ENCODE measurements at regions not wholly inside any gene's neighbourhood (a gene's known extent, or its start where the extent isn't known, plus 50 kb on each side); places are given as distances from the start of the nearest gene placed in this dataset.
A peak's percentile ranks its signal among the peaks of the same experiment; 100 is the strongest.

DNA sequence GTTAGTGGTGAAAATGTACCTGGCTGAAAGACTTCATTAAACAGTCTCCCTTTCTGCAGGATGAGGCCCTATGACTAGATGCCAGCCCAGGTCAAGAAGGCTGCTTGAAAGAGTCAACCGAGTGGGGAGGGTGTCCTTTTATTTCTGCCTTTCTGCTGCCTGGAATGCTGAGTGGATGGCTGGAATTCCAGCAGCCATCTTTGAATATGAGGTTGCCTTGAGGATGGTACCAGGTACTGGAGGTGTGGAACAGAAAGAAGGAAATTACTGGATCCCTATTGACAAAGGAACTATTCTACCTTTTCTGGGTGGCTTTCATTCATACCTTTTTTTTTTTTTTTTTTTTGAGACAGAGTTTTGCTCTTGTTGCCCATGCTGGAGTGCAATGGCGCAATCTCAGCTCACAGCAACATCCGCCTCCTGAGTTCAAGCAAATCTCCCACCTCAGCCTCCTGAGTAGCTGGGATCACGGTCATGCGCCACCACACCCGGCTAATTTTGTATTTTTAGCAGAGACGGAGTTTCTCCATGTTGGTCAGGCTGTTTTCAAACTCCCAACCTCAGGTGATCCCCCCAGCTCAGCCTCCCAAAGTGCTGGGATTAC lies 89.5 kb upstream of the SLC22A11 start:
- peaks cover 2 to 7% (median 5%) of the 10 kb centered on the region in 4 donors for H3K4me1 Mint-ChIP-seq
- H3K36me3 Mint-ChIP-seq: peaks cover 0 to 5% (median 5%) of the 10 kb centered on the region in 3 donors
- peaks cover 0 to 6% (median 0%) of the 10 kb centered on the region in 9 donors for H3K9me3 Mint-ChIP-seq
- peaks cover 0 to 3% (median 3%) of the 10 kb centered on the region in 5 donors for H3K27me3 Mint-ChIP-seq
- no peak for ATAC-seq
- H3K27ac Mint-ChIP-seq: no peak overlapping the region
- no peak for DNase-seq
- POLR2A ChIA-PET: no interaction called here
- H3K4me3 Mint-ChIP-seq: no peak overlapping the region

- DNase-seq: no peak
- Mint-ChIP-seq H3K27me3 (peaks cover 0 to 8% (median 5%) of the 10 kb centered on the region in 5 donors), H3K4me3 (no peak overlapping the region), H3K27ac (peak overlapping the region in 2 of 10 donors; percentile 47 to 71), H3K36me3 (peaks cover 0 to 5% (median 3%) of the 10 kb centered on the region in 3 donors), H3K4me1 (peaks cover 2 to 7% (median 5%) of the 10 kb centered on the region in 4 donors), H3K9me3 (peaks cover 0 to 6% (median 0%) of the 10 kb centered on the region in 9 donors)
- ATAC-seq: peak in 1 of 2 donors; percentile 53
- POLR2A ChIA-PET: no interaction called here
Measured at GRCh38 chr11:64469288-64469687, 86.5 kb upstream of the SLC22A11 start.

- POLR2A ChIA-PET: no interaction called here
- H3K27me3 Mint-ChIP-seq: peaks cover 4 to 35% (median 19%) of the 10 kb centered on the region in 5 donors
- H3K27ac Mint-ChIP-seq: peak overlapping the region in 1 of 10 donors; percentile 24
- DNase-seq (no peak), ATAC-seq (no peak)
- H3K9me3 Mint-ChIP-seq: peaks cover 0 to 6% (median 0%) of the 10 kb centered on the region in 9 donors
- H3K4me1 Mint-ChIP-seq: peaks cover 4 to 7% (median 5%) of the 10 kb centered on the region in 4 donors
- no peak overlapping the region for H3K4me3 Mint-ChIP-seq
- H3K36me3 Mint-ChIP-seq: peaks cover 0 to 5% (median 3%) of the 10 kb centered on the region in 3 donors
Measured at GRCh38 chr11:64472593-64473455, 82.9 kb upstream of the SLC22A11 start.

DNA sequence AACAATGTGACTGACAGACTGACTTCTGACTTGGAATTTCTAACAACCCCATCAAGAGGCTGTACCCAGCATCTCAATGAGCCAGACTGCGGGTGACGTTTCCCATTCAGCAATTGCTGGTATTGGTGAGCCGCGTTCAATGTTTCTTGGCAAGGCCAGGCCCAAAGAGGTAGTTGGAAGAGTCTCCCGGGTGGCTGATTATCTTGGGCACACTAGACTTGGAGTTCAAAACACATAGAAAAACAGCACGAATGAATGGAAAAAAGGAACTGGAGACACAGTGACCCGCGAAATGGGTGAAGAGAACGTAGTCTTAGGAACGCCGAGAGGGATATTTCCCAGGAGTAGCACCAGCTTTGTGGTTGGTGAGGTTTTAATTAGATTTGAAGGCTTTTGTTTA lies 81.1 kb upstream of the SLC22A11 start:
- no peak overlapping the region for H3K4me3 Mint-ChIP-seq
- peaks cover 5 to 36% (median 18%) of the 10 kb centered on the region in 5 donors for H3K27me3 Mint-ChIP-seq
- DNase-seq: peak in 1 of 10 donors; percentile 11
- no peak overlapping the region for H3K27ac Mint-ChIP-seq
- ATAC-seq: no peak
- peaks cover 0 to 2% (median under 1%) of the 10 kb centered on the region in 4 donors for H3K4me1 Mint-ChIP-seq
- peaks cover 0 to 5% (median 3%) of the 10 kb centered on the region in 3 donors for H3K36me3 Mint-ChIP-seq
- POLR2A ChIA-PET: no interaction called here
- peaks cover 0 to 6% (median 0%) of the 10 kb centered on the region in 9 donors for H3K9me3 Mint-ChIP-seq

DNA sequence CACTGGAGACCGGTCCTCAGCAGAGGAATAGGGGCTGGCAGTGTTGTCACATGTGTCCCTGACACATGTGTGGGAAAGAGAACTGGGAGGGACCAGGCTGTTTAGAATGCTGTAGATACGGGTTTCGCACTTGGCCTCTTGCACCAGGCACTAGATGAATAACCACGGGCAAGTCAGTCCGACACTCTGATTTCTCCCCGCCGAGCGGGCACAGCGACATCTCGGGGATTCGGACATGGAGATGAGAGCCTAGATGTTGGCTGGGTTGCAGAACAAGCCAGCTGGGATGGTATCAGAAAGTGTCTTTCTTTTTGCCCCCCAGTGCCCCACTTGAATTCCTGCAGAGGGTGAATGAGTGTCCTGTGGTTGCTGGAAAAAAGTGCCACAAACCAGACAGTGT lies 80.6 kb upstream of the SLC22A11 start:
- H3K4me3 Mint-ChIP-seq: no peak overlapping the region
- DNase-seq: peak in 1 of 10 donors; percentile 7
- ATAC-seq: no peak
- peaks cover 0 to 5% (median 3%) of the 10 kb centered on the region in 3 donors for H3K36me3 Mint-ChIP-seq
- no peak overlapping the region for H3K27ac Mint-ChIP-seq
- POLR2A ChIA-PET: no interaction called here
- H3K9me3 Mint-ChIP-seq: peaks cover 0 to 6% (median 0%) of the 10 kb centered on the region in 9 donors
- H3K4me1 Mint-ChIP-seq: peaks cover 0 to 2% (median 0%) of the 10 kb centered on the region in 4 donors
- peaks cover 6 to 36% (median 18%) of the 10 kb centered on the region in 5 donors for H3K27me3 Mint-ChIP-seq

DNA sequence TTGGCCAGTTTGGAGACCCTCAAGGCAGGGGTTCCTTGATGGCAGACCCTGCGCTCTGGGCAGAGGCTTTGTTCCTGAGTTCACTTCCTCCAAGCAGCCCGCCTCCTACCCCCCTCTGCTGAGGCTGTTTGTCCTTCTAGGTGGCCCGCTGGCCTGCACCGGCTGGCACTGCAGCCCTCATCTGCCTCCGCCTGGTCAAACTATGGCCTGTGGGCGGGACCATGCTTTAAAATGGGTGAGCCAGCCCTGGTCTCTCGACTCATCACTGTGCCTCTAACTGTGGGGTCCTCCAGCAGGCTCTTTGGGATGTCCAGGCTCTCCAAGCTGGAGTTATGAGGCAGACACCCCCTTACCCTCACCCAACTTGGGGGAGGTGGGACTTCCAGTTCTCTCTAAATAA lies 78.9 kb upstream of the SLC22A11 start:
- ATAC-seq (no peak), DNase-seq (peak in 1 of 10 donors; percentile 9)
- no peaks in the 10 kb centered on the region for H3K36me3 Mint-ChIP-seq
- POLR2A ChIA-PET: no interaction called here
- H3K27me3 Mint-ChIP-seq: peaks cover 6 to 36% (median 18%) of the 10 kb centered on the region in 5 donors
- peaks cover 0 to 2% (median 0%) of the 10 kb centered on the region in 4 donors for H3K4me1 Mint-ChIP-seq
- no peak overlapping the region for H3K27ac Mint-ChIP-seq
- H3K4me3 Mint-ChIP-seq: no peak overlapping the region
- H3K9me3 Mint-ChIP-seq: peaks cover 0 to under 1% (median 0%) of the 10 kb centered on the region in 9 donors

DNA sequence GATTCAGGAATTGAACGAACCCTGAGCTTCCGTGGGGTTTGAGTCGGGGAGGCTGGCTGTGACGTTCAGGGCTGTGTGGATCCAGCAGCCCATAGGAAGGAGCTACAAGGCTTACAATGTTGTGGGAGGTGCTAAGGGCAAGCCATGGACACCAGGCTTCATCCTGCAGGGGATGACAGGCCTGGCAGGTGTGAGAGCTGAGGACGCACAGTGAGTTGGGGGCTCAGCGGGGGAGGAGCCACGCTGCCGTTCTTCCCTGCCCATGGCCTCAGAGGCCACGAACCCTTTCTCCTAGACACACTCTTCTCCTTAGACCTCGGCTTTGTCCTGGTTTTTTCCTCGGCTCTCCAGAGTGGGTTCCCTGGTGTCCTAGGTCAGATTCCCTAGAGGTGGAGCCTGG lies 78.1 kb upstream of the SLC22A11 start:
- DNase-seq (no peak), ATAC-seq (no peak)
- peaks cover 0 to 2% (median 0%) of the 10 kb centered on the region in 4 donors for H3K4me1 Mint-ChIP-seq
- no peaks in the 10 kb centered on the region for H3K36me3 Mint-ChIP-seq
- H3K9me3 Mint-ChIP-seq: no peaks in the 10 kb centered on the region
- no peak overlapping the region for H3K4me3 Mint-ChIP-seq
- no peak overlapping the region for H3K27ac Mint-ChIP-seq
- H3K27me3 Mint-ChIP-seq: peaks cover 7 to 36% (median 18%) of the 10 kb centered on the region in 5 donors
- POLR2A ChIA-PET: interaction anchor here (0.7 kb wide), 1 partner anchor 921 kb away, joined by 4 read pairs; no protein-coding TSS in a partner anchor

GRCh38 chr11:64482588-64482987 lies 73.2 kb upstream of the SLC22A11 start:
- ATAC-seq: no peak
- DNase-seq: no peak
- Mint-ChIP-seq H3K27me3 (peaks cover 14 to 31% (median 20%) of the 10 kb centered on the region in 5 donors), H3K4me3 (no peak overlapping the region), H3K9me3 (no peaks in the 10 kb centered on the region), H3K36me3 (no peaks in the 10 kb centered on the region), H3K27ac (no peak overlapping the region), H3K4me1 (peaks cover 0 to 2% (median 0%) of the 10 kb centered on the region in 4 donors)
- POLR2A ChIA-PET: no interaction called here

GRCh38 chr11:64484191-64485022 lies 71.3 kb upstream of the SLC22A11 start:
- no peaks in the 10 kb centered on the region for H3K9me3 Mint-ChIP-seq
- no peaks in the 10 kb centered on the region for H3K36me3 Mint-ChIP-seq
- DNase-seq: no peak
- no peak overlapping the region for H3K4me3 Mint-ChIP-seq
- no peak for ATAC-seq
- POLR2A ChIA-PET: interaction anchor here (0.5 kb wide), 1 partner anchor 481 kb away, joined by 5 read pairs; no protein-coding TSS in a partner anchor
- peaks cover 0 to 3% (median 2%) of the 10 kb centered on the region in 4 donors for H3K4me1 Mint-ChIP-seq
- H3K27ac Mint-ChIP-seq: no peak overlapping the region
- peaks cover 14 to 35% (median 24%) of the 10 kb centered on the region in 5 donors for H3K27me3 Mint-ChIP-seq

DNA sequence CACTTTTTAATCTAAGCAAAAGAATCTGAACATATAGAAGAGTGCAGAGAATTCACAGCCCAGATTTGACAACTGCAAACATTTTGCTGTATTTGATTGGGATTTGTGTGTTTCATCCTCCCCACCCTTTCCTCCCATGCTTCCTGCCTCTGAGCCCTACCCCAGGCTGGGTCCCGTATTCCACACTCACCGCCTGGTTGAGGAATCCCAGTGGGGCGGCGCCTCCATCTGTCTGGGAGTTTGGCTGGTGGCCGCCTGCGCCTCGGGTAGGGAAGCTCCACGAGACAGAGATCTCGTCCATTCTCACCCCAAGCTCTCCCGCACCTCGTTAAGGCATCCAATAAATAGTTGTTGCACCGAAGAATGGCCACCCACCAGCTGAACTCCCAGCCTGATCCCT lies 70.7 kb upstream of the SLC22A11 start:
- no peak overlapping the region for H3K4me3 Mint-ChIP-seq
- no peaks in the 10 kb centered on the region for H3K36me3 Mint-ChIP-seq
- no peaks in the 10 kb centered on the region for H3K9me3 Mint-ChIP-seq
- ATAC-seq: no peak
- peaks cover 5 to 7% (median 7%) of the 10 kb centered on the region in 4 donors for H3K4me1 Mint-ChIP-seq
- DNase-seq: no peak
- H3K27me3 Mint-ChIP-seq: peaks cover 13 to 42% (median 30%) of the 10 kb centered on the region in 5 donors
- H3K27ac Mint-ChIP-seq: no peak overlapping the region
- POLR2A ChIA-PET: no interaction called here

DNA sequence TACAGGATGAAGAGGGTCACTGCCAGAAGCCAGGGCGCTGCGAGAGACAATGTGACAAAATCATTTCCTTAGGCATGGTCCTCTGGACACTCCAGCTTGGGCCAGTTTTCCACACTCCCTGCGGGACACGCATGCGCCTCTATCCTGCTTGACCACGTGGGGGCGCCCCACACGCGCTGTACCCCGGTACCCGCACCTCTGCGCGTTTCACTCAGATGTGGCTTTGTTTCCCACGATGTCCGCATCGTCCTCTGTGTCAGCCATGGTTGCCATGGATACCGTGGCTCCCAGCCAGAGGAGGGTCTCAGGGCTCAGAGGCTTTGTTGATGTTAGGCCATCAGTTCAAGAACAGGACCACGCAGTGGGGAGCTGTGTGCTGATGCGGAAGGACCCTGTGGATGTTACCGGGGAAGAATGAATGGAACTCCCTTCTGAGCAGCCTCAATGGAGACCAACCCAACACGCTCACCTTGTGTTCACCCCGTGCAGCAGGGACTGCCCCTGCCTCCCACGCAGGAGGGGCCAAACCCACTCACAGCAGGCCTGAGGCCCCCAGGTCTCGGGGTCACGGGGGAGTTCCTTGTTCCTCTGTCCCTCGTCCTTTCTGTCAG lies 65.8 kb upstream of the SLC22A11 start:
- POLR2A ChIA-PET: no interaction called here
- peak overlapping the region in 1 of 10 donors; percentile 4 for H3K27ac Mint-ChIP-seq
- no peaks in the 10 kb centered on the region for H3K9me3 Mint-ChIP-seq
- ATAC-seq (peak; percentile 50 to 70), DNase-seq (peak in 8 of 10 donors; percentile 4 to 46 (median 31))
- H3K27me3 Mint-ChIP-seq: peaks cover 16 to 53% (median 32%) of the 10 kb centered on the region in 5 donors
- peaks cover 9 to 20% (median 16%) of the 10 kb centered on the region in 4 donors for H3K4me1 Mint-ChIP-seq
- peak overlapping the region in 2 of 10 donors; percentile 22 to 63 for H3K4me3 Mint-ChIP-seq
- no peaks in the 10 kb centered on the region for H3K36me3 Mint-ChIP-seq
